ENCODE measurements at regions not wholly inside any gene's neighbourhood (a gene's known extent, or its start where the extent isn't known, plus 50 kb on each side); places are given as distances from the start of the nearest gene placed in this dataset.

GRCh38 chr11:26909991-26910591 is 83.8 kb upstream of the FIBIN start:
- H3K9ac ChIP-seq (ENCODE audit: low read length) = no peak overlapping the region
- H4K20me1 ChIP-seq (ENCODE audit: insufficient read depth, low read length) = no peaks in the 10 kb centered on the region
- H3K36me3 Mint-ChIP-seq (ENCODE audit: low read depth, unreplicated experiment) = no peaks in the 10 kb centered on the region
- no peaks in the 10 kb centered on the region for H3K36me3 ChIP-seq (ENCODE audit: insufficient read depth, low read length)
- no peaks in the 10 kb centered on the region for H3K9me3 ChIP-seq (ENCODE audit: insufficient read depth, low read depth, low read length)
- no peak overlapping the region for H3K4me3 Mint-ChIP-seq (ENCODE audit: unreplicated experiment)
- H3K4me1 ChIP-seq (ENCODE audit: insufficient read depth, low read length) = no peaks in the 10 kb centered on the region
- H3K27me3 Mint-ChIP-seq (ENCODE audit: low read depth, unreplicated experiment) = no peaks in the 10 kb centered on the region
- FAIRE-seq (no peak), DNase-seq (ENCODE audit: low read depth) (no peak)
- no peak overlapping the region for H3K4me3 ChIP-seq (ENCODE audit: insufficient read depth, low read depth, low read length)
- no peak overlapping the region for H3K4me2 ChIP-seq (ENCODE audit: low read length)
- TF ChIP-seq CTCF (IDR thresholded peaks at IDR 0.05; ENCODE audit: insufficient read depth, low read depth, low read length) = no peak
- no peak for TF ChIP-seq EZH2 (IDR thresholded peaks at IDR 0.05; ENCODE audit: insufficient read depth, low read length)
- H2AFZ ChIP-seq (ENCODE audit: low read depth, low read length) = no peak overlapping the region
- no peaks in the 10 kb centered on the region for H3K27me3 ChIP-seq (ENCODE audit: insufficient read depth, low read length)
- H3K79me2 ChIP-seq (ENCODE audit: insufficient read depth, low read length) = no peaks in the 10 kb centered on the region
- H3K27ac Mint-ChIP-seq (ENCODE audit: unreplicated experiment) = no peak overlapping the region
- no peaks in the 10 kb centered on the region for H3K9me3 Mint-ChIP-seq (ENCODE audit: unreplicated experiment)
- peaks cover 7% of the 10 kb centered on the region for H3K4me1 Mint-ChIP-seq (ENCODE audit: low read depth, unreplicated experiment)
- no peak overlapping the region for H3K27ac ChIP-seq (ENCODE audit: low read depth, low read length)

DNA sequence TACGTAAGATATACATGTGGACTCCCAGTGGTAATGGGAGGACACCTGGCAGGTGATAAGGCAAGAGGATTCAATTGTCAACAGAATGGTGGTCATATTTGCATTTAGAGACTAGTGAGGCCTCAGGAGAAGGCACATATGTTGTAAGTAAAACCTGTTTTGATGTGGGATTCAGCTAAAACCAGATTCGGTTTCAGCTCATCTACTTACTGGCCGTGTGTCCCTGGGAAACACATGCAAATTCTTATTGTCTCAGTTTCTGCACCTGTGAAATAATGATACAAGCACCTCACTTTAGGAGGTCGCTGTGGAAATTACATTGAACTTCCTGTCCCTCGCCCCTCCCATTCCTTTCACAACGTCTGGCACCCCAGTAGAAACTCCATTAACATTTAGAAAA is 78.9 kb upstream of the FIBIN start:
- Histone ChIP-seq H2AFZ (ENCODE audit: low read depth, low read length) (no peak overlapping the region), H3K4me2 (ENCODE audit: low read length) (no peak overlapping the region), H3K4me3 (ENCODE audit: insufficient read depth, low read depth, low read length) (no peak overlapping the region), H3K4me1 (ENCODE audit: insufficient read depth, low read length) (no peaks in the 10 kb centered on the region), H3K27ac (ENCODE audit: low read depth, low read length) (no peak overlapping the region), H3K36me3 (ENCODE audit: insufficient read depth, low read length) (no peaks in the 10 kb centered on the region), H3K27me3 (ENCODE audit: insufficient read depth, low read length) (no peaks in the 10 kb centered on the region), H3K79me2 (ENCODE audit: insufficient read depth, low read length) (no peaks in the 10 kb centered on the region), H3K9me3 (ENCODE audit: insufficient read depth, low read depth, low read length) (no peaks in the 10 kb centered on the region), H4K20me1 (ENCODE audit: insufficient read depth, low read length) (no peaks in the 10 kb centered on the region), H3K9ac (ENCODE audit: low read length) (no peak overlapping the region)
- Mint-ChIP-seq H3K4me3 (ENCODE audit: unreplicated experiment) (no peak overlapping the region), H3K36me3 (ENCODE audit: low read depth, unreplicated experiment) (no peaks in the 10 kb centered on the region), H3K27ac (ENCODE audit: unreplicated experiment) (no peak overlapping the region), H3K27me3 (ENCODE audit: low read depth, unreplicated experiment) (no peaks in the 10 kb centered on the region), H3K9me3 (ENCODE audit: unreplicated experiment) (no peaks in the 10 kb centered on the region), H3K4me1 (ENCODE audit: low read depth, unreplicated experiment) (peaks cover 9% of the 10 kb centered on the region)
- no peak for FAIRE-seq
- TF ChIP-seq CTCF (IDR thresholded peaks at IDR 0.05; ENCODE audit: insufficient read depth, low read depth, low read length) = no peak
- TF ChIP-seq EZH2 (IDR thresholded peaks at IDR 0.05; ENCODE audit: insufficient read depth, low read length) = no peak
- no peak for DNase-seq (ENCODE audit: low read depth)

GRCh38 chr11:26916805-26917204 is 77.1 kb upstream of the FIBIN start:
- no peak overlapping the region for H3K27ac Mint-ChIP-seq (ENCODE audit: unreplicated experiment)
- no peak overlapping the region for H3K4me2 ChIP-seq (ENCODE audit: low read length)
- no peaks in the 10 kb centered on the region for H3K36me3 Mint-ChIP-seq (ENCODE audit: low read depth, unreplicated experiment)

More at GRCh38 chr11:26916805-26917204, 77.1 kb upstream of the FIBIN start:
- no peaks in the 10 kb centered on the region for H3K4me1 ChIP-seq (ENCODE audit: insufficient read depth, low read length)
- FAIRE-seq (no peak), DNase-seq (ENCODE audit: low read depth) (peak; percentile 15)
- no peaks in the 10 kb centered on the region for H3K9me3 Mint-ChIP-seq (ENCODE audit: unreplicated experiment)
- no peak overlapping the region for H3K4me3 ChIP-seq (ENCODE audit: insufficient read depth, low read depth, low read length)
- H3K36me3 ChIP-seq (ENCODE audit: insufficient read depth, low read length) = no peaks in the 10 kb centered on the region
- H3K27me3 Mint-ChIP-seq (ENCODE audit: low read depth, unreplicated experiment) = no peaks in the 10 kb centered on the region
- no peak overlapping the region for H2AFZ ChIP-seq (ENCODE audit: low read depth, low read length)
- no peak overlapping the region for H3K27ac ChIP-seq (ENCODE audit: low read depth, low read length)
- no peaks in the 10 kb centered on the region for H3K27me3 ChIP-seq (ENCODE audit: insufficient read depth, low read length)
- H4K20me1 ChIP-seq (ENCODE audit: insufficient read depth, low read length) = no peaks in the 10 kb centered on the region
- H3K4me3 Mint-ChIP-seq (ENCODE audit: unreplicated experiment) = no peak overlapping the region
- H3K9ac ChIP-seq (ENCODE audit: low read length) = no peak overlapping the region
- no peaks in the 10 kb centered on the region for H3K9me3 ChIP-seq (ENCODE audit: insufficient read depth, low read depth, low read length)
- H3K4me1 Mint-ChIP-seq (ENCODE audit: low read depth, unreplicated experiment) = peaks cover 5% of the 10 kb centered on the region
- TF ChIP-seq EZH2 (IDR thresholded peaks at IDR 0.05; ENCODE audit: insufficient read depth, low read length) (no peak), CTCF (IDR thresholded peaks at IDR 0.05; ENCODE audit: insufficient read depth, low read depth, low read length) (no peak)
- H3K79me2 ChIP-seq (ENCODE audit: insufficient read depth, low read length) = no peaks in the 10 kb centered on the region

Measured in astrocyte (in vitro differentiated cells and primary cell).